DMS153 (cell line): ENCODE measurements at regions not wholly inside any gene's neighbourhood (a gene's known extent, or its start where the extent isn't known, plus 50 kb on each side); places are given as distances from the start of the nearest gene placed in this dataset.
"Not testable (repeated sequence)": the region's sequence is repeated elsewhere in the genome, so short reads cannot be mapped to it uniquely, and the experiment has no call there.

Experiments
- DNase-seq: peaks from one replicate; lab custom pipeline; 2025; lab: John Stamatoyannopoulos, UW

DNA sequence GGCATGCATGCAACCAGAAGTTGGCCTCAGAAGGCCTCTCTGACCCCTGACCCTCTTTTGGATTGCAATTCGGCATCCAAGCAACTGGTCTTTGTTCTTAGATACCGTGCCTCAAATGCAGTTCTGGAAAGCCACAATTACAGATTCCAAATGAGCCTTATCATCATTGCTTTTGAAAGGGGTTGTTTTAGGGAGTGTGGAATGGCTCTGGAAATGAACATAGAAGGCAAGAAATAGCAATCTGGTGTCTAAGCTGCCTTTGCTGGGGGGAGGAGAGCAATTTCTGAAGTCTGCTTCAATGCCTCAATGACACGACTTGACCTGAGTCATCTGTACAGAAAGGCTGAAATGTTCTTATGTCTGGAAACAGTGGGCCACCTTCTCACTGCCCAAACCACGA is 250.1 kb downstream of the NUAK1 start:
- no peak for DNase-seq

DNA sequence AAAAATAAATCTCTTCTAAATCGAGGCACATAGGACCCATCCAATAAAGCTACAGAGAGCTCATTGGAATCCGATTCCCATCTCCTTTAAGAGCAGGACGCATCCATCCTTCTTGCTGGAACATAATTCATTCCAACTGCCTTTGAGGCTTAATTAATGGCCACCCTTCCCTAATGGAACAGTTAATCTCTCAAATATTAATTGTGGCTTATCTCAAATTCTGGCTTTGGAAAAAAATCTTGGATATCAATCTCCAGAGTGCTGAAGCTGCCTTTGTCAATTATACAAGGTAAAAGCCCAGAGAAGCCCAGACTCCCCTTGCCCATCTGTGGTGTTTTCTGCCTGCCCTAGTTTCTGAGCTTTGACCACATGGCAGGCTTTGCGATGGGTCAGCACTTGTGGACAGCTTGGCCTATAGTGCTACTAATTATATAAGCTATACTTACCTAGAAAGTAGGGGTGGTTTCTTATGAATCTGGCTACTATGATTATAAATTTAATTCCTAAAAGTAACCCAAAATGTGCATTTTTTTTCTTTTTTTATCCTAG is 246.3 kb downstream of the NUAK1 start:
- no peak for DNase-seq

DNA sequence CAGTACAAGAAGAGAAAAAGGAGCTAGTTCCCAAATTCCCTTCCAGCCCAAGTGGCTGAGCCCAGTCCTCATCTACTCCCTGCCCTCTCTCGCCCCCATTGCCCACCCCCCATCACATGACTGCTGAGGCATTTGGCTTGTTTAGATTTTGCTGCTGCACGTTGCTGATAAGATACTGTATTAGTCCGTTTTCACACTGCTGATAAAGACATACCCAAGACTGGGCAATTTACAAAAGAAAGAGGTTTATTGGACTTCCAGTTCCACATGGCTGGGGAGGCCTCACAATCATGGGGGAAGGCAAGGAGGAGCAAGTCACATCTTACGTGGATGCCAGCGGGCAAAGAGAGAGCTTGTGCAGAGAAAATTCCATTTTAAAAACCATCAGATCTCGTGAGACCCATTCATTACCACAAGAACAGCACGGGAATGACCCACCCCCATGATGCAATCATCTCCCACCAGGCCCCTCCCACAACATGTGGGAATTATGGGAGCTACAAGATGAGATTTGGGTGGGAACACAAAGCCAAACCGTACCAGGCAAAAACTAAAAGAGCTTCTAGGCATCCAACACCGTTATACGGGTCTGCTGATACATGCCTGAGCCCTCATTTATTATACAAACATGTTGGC is 243.4 kb downstream of the NUAK1 start:
- DNase-seq = not testable (repeated sequence)

DNA sequence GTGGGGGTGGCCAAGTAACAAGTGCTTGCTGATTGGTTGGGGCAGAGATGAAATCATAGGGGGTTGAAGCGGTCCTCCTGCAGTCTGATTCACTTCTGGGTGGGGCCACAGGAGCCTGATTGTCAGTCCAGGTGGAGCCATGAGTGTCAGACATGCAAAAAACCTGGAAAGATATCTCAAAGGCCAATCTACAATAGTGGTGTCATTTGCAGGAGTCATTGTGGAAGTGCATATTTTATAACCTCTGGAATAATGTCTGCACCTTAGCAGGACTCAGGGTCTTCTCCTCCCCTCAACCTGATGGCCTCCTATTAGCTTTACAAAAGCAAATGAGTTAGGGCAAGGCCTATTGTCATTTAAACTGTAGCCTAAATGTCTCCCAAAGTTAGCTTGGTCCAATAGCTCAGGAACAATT is 241.4 kb downstream of the NUAK1 start:
- no peak for DNase-seq

DNA sequence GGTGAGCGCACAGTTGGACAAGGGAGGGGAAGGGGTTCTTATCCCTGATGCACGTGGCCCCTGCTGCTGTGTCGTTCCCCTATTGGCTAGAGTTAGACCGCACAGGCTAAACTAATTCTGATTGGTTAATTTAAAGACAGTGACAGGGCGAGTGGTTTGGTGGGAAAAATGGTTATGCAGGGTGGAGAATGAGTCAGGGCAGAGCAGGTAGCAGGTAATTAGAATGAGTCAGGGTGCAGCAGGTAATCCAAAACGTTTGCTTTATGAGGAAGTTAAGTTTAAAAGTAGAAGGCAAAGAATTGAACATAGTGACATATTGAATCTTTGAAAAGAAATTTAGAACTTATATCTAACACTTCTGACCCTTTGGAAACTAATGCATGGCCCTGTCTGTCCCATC is 240.5 kb downstream of the NUAK1 start:
- not testable (repeated sequence) for DNase-seq

DNA sequence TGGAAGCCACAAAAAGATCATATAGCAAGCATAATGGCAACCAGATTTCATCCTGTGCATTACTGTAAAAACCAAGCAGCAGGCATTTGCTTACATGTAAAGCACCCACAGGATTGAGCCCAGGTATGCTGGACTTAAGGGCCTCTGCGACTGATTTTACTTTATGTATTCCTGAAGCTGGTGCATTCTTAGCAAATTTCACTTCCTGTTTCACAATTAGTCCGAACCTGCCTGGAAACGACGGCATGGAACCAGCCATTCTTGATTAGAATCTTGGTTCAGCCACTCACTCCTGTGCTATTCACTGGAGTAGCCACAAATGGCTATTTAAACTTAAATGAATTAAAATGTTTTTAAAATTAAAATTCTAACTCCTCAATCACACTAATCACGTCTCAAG is 239.2 kb downstream of the NUAK1 start:
- DNase-seq = no peak

DNA sequence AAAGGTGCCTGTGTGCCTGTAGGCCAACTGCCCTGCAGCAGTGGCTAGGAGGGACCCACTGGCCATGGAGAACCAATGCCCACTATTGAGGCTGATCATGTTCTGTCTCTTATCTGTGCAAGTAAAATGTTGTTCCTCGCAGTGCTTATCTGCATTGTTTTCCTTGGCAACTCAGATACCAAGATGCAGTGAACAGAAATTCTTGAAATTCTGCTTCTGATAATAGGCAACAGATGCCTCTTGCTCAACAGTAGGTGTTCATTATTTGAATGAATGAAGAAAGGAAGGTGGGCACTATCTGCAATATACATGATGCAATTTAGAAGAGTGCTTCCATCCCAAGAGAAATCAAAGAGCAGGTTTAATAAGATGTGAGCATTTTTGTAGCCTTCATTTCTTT is 232.2 kb downstream of the NUAK1 start:
- DNase-seq = no peak

DNA sequence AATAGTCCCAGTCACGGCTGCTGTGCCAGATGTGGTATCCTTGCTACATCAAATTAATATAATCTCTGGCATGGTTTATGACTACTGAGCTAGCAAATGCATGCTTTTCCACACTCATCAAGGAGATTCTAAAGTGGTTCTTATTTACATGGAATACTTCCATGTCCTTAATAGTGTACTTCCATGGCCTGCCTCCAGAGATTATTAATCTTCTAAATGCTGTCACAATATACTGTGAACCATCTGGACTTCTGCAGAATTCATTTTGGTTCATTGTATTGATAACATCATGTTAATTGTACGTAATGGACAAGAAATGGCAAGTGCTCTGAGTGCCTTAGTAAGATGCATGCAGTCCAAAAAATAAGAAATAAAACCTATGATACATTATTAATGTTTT is 230.8 kb downstream of the NUAK1 start:
- no peak for DNase-seq

DNA sequence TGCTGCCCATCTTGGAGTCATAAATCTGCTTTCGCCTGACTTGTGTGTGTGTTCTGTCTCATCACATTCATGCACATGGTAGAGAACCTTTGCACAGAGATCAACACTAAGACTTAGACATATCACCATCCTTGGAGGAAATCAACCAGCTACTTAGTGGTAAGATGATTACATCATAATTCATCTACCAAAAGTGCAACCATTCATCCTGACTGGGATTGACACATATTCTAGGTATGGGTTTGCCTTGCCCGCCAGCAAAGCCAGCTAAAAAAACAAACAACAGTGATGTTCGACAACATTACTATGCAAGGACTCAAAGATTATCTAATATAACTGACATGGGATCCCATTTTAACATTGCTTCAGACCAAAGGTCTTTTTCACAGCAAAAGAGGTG is 228.7 kb downstream of the NUAK1 start:
- no peak for DNase-seq

DNA sequence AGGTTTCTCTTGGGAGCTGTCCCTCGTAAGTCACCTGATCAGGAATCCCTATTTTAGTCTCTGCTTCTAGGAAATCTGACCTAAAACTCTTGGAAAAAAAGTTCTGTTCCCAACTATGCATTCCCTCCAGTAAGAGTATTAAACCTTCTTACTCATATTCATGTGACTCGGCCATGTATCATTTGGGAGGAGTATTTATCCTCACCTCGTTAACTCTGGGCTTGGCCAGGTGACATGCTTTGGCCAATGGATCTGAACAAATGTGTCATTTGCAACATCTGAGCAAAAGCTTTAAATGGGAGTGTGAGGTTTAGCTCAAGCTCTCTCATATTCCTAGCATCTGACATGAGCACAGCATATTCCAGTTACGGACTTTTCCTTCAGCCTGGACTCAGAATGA is 226.8 kb downstream of the NUAK1 start:
- DNase-seq = no peak

DNA sequence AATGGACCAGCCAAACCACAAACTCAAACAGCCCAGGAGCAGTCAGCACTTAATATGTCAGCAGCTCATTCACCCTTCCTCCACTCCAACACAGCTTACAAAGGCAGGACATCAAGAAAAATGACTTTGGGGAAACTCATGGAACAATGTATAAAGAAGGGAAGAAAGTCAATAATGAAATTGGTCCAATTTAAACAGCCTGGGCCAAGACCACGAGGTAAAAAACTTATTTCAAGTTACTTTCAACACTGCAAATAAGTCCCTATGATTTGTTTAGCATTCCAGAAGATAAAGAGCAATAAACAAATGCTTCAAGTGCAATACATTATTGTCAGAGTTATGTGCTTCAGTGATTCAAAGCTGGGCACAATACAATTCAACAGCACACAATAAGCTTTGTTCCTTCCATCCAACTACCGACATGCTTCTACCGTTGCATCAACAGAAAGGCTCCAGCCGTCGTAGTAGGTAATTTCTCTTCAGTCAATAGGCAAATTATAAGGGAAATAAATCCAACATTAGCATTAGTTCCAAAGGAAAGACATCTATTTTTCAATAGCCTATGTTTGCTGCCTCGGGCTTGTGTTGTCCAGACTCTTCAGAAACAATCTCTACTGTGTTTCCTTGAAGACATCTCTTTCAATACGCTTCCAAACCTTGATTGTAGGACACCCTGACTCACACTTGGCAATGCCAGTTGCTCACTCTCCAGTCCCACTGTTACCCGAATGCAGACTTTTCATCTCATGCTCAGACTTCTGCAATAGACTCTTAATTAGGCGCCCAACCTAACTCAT is 225.7 kb downstream of the NUAK1 start:
- no peak for DNase-seq

DNA sequence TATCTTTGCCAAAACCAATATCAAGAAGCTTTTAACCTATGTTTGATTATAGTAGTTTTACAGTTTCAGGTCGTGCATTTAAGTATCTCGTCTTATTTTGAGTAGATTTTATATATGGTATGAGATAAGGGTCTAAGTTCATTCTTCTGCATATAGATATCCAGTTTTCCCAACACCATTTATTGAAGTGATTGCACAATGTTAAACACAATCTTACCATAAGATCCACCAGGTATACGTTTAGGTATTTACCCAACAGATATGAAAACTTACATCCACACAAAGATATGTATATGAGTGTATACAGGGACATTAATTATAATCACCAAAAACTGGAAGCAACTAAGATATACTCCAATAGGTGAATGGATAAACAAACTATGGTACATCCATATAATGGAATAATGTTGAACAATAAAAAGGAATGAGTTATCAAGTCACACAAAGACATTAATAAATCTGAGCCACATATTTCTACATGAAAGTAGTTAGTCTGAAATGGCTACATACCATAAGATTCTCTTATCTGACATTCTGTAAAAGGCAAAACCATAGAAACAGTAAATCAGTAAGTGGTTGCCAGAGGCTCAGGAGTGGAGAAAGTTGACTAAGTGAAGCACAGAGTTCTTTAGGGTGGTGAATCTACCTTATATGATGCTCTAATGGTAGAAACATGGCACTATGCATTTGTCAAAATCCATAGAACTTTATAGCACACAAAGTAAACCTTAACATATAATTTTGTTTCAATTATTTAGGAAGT is 222.6 kb downstream of the NUAK1 start:
- DNase-seq = no peak

DNA sequence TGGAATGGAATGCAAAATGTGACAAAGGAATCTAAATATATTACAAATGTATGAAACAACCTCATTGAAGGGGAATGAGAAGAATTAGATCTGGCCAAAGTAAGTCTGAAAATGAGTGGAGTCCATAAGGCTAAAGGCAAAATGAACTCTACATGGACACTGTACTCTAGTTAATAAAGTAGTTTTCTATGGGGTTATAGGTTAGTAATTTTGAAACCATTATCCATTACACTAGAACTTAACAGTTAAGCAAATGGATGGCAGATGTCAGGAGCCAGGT is 222.1 kb downstream of the NUAK1 start:
- DNase-seq = no peak

DNA sequence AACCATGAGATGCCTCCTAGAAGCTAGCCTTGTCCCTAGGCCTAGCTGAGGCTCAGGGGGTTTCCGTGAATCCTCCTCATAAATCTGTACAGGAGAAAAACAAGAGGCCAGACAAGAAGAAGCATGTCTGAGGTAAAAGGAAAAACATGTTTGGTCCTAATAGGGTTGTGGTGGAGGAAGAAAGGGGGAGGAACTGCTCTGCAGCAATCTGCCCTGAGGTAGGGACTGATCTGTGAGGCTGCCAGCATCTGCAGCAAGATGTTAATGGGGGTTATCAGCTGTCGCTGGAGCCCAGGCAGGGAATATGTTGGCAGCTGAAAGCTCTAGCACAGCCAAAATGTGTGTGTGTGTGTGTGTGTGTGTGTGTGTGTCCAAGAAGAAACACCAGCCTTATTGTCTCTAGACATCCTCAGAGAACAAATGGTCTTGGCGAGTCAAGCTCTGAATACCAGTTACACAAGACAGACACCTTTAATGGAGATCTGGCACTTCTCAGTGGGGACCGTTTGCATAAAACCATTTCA is 218.5 kb downstream of the NUAK1 start:
- DNase-seq = no peak

DNA sequence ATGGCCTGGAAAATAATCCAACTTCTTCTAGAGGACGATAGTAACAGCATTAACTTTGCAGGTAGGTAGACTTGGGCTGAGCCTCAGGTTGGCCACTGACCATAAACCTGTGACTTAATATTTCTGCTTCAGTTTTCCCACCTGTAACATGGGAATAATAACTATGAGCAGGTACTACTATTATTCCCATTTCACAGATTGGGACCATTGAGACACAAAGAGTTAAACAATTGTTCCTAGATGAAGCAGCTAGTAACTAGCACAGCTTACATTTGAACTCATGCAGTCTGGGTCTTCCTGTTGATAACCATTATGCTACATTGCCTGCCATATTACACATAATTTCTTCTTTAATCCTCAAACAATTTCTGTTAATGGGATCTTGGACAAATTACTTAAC is 217.7 kb downstream of the NUAK1 start:
- DNase-seq = no peak

DNA sequence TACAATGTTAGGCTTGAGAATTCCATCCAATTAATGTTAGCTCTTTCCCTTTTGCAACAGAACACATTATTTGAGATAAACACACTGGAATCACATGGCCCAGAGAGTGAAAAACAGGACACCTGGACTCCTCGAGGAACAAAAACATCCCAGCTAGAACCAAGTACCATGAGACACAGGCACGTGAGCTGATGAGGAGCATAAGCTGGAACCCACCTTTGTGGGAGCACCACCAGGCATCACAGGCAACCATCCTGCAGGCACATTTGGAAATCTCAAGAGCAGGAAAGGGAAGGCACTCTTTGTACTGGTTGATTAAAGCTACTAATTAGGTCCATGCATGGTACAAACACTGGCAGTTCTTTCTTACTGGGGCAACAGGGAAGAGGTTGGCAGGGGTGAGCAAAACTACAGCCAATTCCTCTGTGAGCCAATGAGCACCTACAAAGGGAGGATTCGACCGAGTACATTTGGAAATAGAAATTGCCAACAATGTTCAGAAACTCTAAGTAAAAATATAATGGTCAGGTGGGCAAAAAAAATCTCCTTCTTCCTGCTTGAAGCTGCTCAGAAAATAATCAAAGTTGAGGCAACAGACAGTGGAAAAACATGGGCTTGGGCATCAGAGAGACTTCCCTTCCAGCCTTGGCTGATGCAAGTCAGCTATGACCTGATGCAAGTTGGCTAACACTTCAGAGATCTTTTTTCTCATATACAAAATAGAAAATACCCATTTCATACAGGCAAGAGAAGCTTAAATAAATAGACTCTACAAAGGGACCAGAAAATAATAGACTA is 216.7 kb downstream of the NUAK1 start:
- peak; percentile 37 for DNase-seq

DNA sequence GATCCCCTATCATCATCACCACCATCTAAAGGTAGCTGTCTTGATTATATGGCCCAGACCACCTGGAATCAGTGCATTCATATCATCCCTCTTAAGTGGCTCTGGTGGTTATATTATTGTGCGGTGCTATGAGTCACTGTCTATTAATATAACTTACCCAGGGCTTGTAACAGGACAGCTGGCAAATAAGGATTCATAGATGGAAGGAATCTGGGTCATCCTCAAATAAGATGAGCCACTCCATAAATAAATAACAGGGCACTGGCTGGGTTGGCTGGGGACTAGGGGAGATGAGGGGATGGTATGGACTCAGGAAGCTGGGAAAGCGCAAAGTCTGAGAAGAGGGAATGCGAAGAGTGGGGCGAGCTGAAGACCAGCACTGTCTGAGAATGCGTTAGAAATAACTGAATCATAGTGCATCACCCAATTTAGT is 216.1 kb downstream of the NUAK1 start:
- DNase-seq = peak; percentile 70

DNA sequence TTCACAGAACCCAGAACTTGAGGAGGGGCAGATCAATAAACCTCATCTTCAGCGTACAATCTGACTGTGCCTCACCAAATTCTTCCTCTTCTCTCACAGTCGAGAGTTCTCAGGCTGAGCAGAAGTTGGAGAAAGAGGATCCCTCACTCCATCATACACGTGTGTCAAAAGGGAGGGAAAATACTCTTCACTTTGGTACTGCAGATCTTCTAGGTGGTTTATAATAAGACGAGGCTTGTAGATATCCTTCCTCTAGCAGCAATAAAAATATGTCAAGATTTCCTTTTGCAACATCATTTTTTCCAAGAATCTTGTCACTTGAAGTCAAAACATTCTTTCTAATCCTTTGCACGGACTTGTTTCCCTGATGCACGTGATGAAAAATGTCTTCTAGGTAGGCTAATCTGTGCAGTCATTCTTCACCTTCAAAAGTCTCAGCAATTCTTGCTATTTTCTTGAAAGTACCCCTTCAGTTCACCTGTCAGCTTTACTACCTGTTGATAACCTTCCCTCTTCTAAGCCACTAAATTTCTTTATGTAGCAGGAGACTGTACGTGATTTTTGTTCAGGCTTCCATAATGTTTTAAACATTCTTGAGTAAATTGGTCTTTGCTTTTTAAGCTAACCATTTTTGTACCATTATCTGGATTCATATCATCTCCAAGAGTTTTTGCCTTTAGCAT is 214.1 kb downstream of the NUAK1 start:
- no peak for DNase-seq

DNA sequence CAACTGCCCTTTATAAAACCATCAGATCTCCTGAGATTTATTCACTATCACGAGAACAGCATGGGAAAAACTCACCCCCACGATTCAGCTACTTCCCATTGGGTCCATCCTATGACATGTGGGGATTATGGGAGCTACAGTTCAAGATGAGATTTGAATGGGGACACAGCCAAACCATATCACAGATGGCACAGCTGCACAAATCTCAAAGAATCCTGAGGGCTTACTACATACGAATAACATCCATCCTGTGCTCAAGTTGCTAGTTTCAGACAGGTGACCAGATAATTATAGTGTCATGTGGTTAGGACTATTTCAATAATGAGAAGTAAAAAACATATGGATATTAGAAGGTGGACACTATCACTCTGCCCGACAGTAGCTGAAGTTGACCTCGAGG is 211.2 kb downstream of the NUAK1 start:
- DNase-seq = no peak

DNA sequence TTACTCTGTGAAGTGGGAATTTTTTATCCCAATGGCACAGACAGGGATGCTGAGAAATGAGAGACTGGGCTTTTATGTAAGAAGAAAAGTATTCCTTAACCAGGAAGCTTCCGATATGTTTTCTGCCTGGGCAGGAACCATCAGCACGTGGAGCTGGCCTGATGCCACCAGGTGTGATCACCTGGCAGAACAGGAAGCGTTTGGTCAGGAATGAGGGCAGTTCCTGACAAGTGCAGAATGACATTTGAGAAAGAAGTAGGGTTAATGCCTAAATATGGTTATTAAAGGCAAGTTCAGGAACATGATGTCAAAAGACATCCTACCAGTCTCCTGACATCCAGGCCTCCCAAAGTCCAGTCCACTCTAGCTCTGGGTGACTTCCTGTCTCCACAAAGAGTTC is 210.3 kb downstream of the NUAK1 start:
- DNase-seq = peak; percentile 61

DNA sequence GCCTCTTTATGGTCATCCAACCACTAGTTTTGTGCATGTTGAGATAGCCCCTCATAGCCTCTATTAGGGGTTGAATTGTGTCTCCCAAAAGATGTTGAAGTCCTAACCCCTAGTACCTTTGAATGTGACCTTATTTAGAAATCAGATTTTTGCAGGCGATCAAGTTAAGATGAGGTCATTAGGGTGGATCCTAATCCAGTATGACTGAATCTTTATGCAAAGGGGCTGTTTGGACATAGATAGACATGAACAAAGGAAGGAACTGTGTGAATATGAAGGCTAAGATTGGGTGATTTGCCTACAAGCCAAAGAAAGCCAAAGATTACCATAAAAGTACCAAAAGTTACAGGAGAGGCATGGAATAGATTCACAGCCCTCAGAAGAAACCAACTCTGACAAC is 209.6 kb downstream of the NUAK1 start:
- DNase-seq = no peak
